Liver (tissue), 8 donors: ENCODE measurements at regions not wholly inside any gene's neighbourhood (a gene's known extent, or its start where the extent isn't known, plus 50 kb on each side); places are given as distances from the start of the nearest gene placed in this dataset.
A peak's percentile ranks its signal among the peaks of the same experiment; 100 is the strongest.

Experiments used
- DNase-seq: peaks from one replicate; pipeline ENCODE4 v3.0.0-alpha.2; 2017; ENCODE audit warnings: low spot score
- H3K27ac ChIP-seq, 2 donors: one replicate each; pipeline ENCODE4 v1.7.0; 2013; ENCODE audit warnings: inconsistent platforms in 2 of 2, low read length in 2 of 2, control low read depth in 1 of 2, low read depth in 1 of 2, mild to moderate bottlenecking in 1 of 2
- H3K27me3 ChIP-seq, 4 donors: one replicate each; pipeline versions ENCODE4 v1.6.1 to v1.7.0; 2013; ENCODE audit warnings: low read length in 3 of 4, inconsistent platforms in 1 of 4, mild to moderate bottlenecking in 1 of 4, moderate library complexity in 1 of 4; ENCODE audit not compliant: control insufficient read depth in 4 of 4, insufficient read depth in 4 of 4
- H3K36me3 ChIP-seq, 4 donors: one replicate each; pipeline versions ENCODE4 v1.6.1 to v1.7.0; 2013; ENCODE audit warnings: low read length in 3 of 4, mild to moderate bottlenecking in 3 of 4, low read depth in 1 of 4, moderate library complexity in 1 of 4; ENCODE audit not compliant: control insufficient read depth in 4 of 4, insufficient read depth in 3 of 4
- H3K4me1 ChIP-seq, 4 donors: one replicate each; pipeline versions ENCODE4 v1.6.1 to v1.7.0; 2013; ENCODE audit warnings: low read length in 3 of 4, mild to moderate bottlenecking in 3 of 4, moderate library complexity in 1 of 4; ENCODE audit not compliant: control insufficient read depth in 4 of 4, insufficient read depth in 4 of 4
- H3K4me3 ChIP-seq, 3 donors: one replicate each; pipeline versions ENCODE4 v1.6.1 to v1.7.0; 2013; ENCODE audit warnings: low read length in 3 of 3, control low read depth in 1 of 3, low read depth in 1 of 3, mild to moderate bottlenecking in 1 of 3
- H3K9ac ChIP-seq, 2 donors: one replicate each; pipeline ENCODE4 v1.7.0; 2013; ENCODE audit warnings: low read length in 2 of 2, mild to moderate bottlenecking in 2 of 2, moderate library complexity in 2 of 2, control low read depth in 1 of 2, low read depth in 1 of 2
- H3K9me3 ChIP-seq, 4 donors: one replicate each; pipeline versions ENCODE4 v1.6.1 to v1.7.0; 2013; ENCODE audit warnings: low read length in 3 of 4; ENCODE audit not compliant: control insufficient read depth in 4 of 4
- ATF3 ChIP-seq: IDR thresholded peaks from 2 replicates; pipeline ENCODE4 v1.6.1; 2016; ENCODE audit warnings: antibody characterized with exemption
- CTCF ChIP-seq: fragments of 150-350 bp; IDR thresholded peaks from 2 replicates; pipeline ENCODE4 v1.5.1; 2017; ENCODE audit warnings: improper control_type of control experiment, low read depth, low read length; ENCODE audit not compliant: missing input control
- EGR1 ChIP-seq, 2 donors: IDR thresholded peaks; 2 replicates each; pipeline ENCODE4 v1.6.1; 2016 to 2018; ENCODE audit warnings: antibody characterized with exemption in 2 of 2, low read depth in 2 of 2
- FOXA2 ChIP-seq: IDR thresholded peaks from 2 replicates; pipeline ENCODE4 v1.6.1; 2016; ENCODE audit warnings: antibody characterized with exemption
- HNF4A ChIP-seq, 2 donors: conservative IDR thresholded peaks; 2 replicates each; pipeline ENCODE4 v1.6.1; 2016; ENCODE audit warnings: antibody characterized with exemption in 2 of 2, mild to moderate bottlenecking in 2 of 2
- HNF4G ChIP-seq: IDR thresholded peaks from 2 replicates; pipeline ENCODE4 v1.6.1; 2016; ENCODE audit warnings: antibody characterized with exemption
- JUND ChIP-seq, 2 donors: IDR thresholded peaks; 2 replicates each; pipeline ENCODE4 v1.6.1; 2016; ENCODE audit warnings: antibody characterized with exemption in 2 of 2
- MAX ChIP-seq: IDR thresholded peaks from 2 replicates; pipeline ENCODE4 v1.6.1; 2016; ENCODE audit warnings: antibody characterized with exemption
- NR2F2 ChIP-seq: IDR thresholded peaks from 2 replicates; pipeline ENCODE4 v1.6.1; 2016; ENCODE audit warnings: antibody characterized with exemption
- RAD21 ChIP-seq, 2 donors: IDR thresholded peaks; 2 replicates each; pipeline ENCODE4 v1.6.1; 2016; ENCODE audit warnings: antibody characterized with exemption in 2 of 2, mild to moderate bottlenecking in 2 of 2
- REST ChIP-seq: IDR thresholded peaks from 2 replicates; pipeline ENCODE4 v1.6.1; 2016; ENCODE audit warnings: antibody characterized with exemption, mild to moderate bottlenecking
- TAF1 ChIP-seq: conservative IDR thresholded peaks from 2 replicates; pipeline ENCODE4 v1.6.1; 2016; ENCODE audit warnings: antibody characterized with exemption, mild to moderate bottlenecking
- YY1 ChIP-seq: IDR thresholded peaks from 2 replicates; pipeline ENCODE4 v1.6.1; 2016; ENCODE audit warnings: antibody characterized with exemption, mild to moderate bottlenecking
- WGBS: extraction: QIAGEN DNeasy Blood & Tissue Kit; methylation state at CpG from one replicate; pipeline ENCODE4 v1.1.7; 2013; 5-methylcytosine and 5-hydroxymethylcytosine counted together
- donor health status: healthy.
- donor health status: healthy.
- donor health status: healthy.
- donor health status: healthy.
- donor health status: healthy.

- TF ChIP-seq EGR1 (IDR thresholded peaks at IDR 0.05; ENCODE audit: low read depth in 2 of 2), result no peak
- no peak for TF ChIP-seq YY1
- Histone ChIP-seq H3K4me1 (no peaks in the 10 kb centered on the region), H3K27me3 (no peaks in the 10 kb centered on the region), H3K27ac (no peak overlapping the region), H3K9ac (no peak overlapping the region), H3K4me3 (no peak overlapping the region), H3K36me3 (no peaks in the 10 kb centered on the region), H3K9me3 (no peaks in the 10 kb centered on the region)
- 56% methylated on average over 8 of the region's 8 CpGs for WGBS
- no peak for DNase-seq
Measured at GRCh38 chr3:28915741-28916500, 364.9 kb upstream of the RBMS3 start.

- no peak overlapping the region for H3K27ac ChIP-seq
- no peaks in the 10 kb centered on the region for H3K4me1 ChIP-seq
- WGBS, result 63% methylated on average over 16 of the region's 16 CpGs
- no peaks in the 10 kb centered on the region for H3K27me3 ChIP-seq
- H3K9ac ChIP-seq, result no peak overlapping the region
- DNase-seq, result no peak
- no peaks in the 10 kb centered on the region for H3K36me3 ChIP-seq
- TF ChIP-seq TAF1, result no peak
- no peak for TF ChIP-seq FOXA2
- TF ChIP-seq ATF3, result no peak
- TF ChIP-seq JUND (IDR thresholded peaks at IDR 0.05), result no peak
- TF ChIP-seq RAD21 (IDR thresholded peaks at IDR 0.05), result peak; percentile 71 to 79
- no peak for TF ChIP-seq NR2F2
- no peak for TF ChIP-seq HNF4G
- peak; percentile 38 for TF ChIP-seq CTCF
- TF ChIP-seq REST, result no peak
- TF ChIP-seq MAX, result no peak
- TF ChIP-seq EGR1 (IDR thresholded peaks at IDR 0.05; ENCODE audit: low read depth in 2 of 2), result no peak
- no peak for TF ChIP-seq HNF4A (conservative IDR thresholded peaks at IDR 0.05)
- H3K4me3 ChIP-seq, result peak overlapping the region in 1 of 3 donors; percentile 17
- H3K9me3 ChIP-seq, result no peaks in the 10 kb centered on the region
Measured at GRCh38 chr3:28916713-28917499, 364.0 kb upstream of the RBMS3 start.
